ENCODE measurements at regions not wholly inside any gene's neighbourhood (a gene's known extent, or its start where the extent isn't known, plus 50 kb on each side); places are given as distances from the start of the nearest gene placed in this dataset.
"Not testable (repeated sequence)": the region's sequence is repeated elsewhere in the genome, so short reads cannot be mapped to it uniquely, and the experiment has no call there.

DNA sequence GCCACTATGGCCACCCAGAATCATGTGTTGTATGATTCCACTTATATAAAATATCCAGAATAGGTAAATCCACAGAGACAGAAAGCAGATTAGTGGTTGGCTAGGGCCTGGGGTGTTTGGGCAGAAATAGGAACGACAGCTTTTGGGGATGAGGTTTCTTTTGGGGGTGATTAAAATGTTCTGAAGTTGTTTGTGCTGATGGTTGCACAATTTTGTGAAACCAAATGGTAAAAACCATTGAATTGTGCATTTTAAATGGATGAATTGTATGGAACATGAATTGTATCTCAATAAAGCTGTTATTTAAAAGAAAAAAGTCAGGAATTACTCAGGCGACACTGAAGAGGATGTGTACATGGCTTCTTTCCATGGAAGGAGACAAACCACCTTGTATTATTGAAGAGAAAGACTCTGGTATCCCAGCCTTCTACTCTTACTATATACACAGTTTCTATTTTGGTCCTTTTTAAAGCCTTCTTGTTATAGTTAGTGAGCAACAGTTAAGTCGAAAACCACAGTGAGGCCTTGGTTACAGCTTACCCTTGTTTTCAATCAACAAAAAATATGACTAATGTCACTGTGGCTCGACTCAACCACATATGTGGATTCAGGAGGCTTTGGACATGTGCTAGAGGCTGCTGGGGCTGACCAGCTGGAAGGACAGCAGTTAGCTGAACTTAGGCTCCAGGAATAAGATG lies 57.1 kb upstream of the KMT2E start:
- Histone ChIP-seq H3K9ac (ENCODE audit: low read length) (no peak overlapping the region), H3K9me2 (replicated peaks; ENCODE audit: insufficient read depth, low read length) (no peaks in the 10 kb centered on the region), H4K20me1 (ENCODE audit: insufficient read depth, low read depth, low read length) (no peaks in the 10 kb centered on the region), H3K9me3 (ENCODE audit: low read length) (no peaks in the 10 kb centered on the region), H3K36me3 (ENCODE audit: insufficient read depth, low read length) (no peaks in the 10 kb centered on the region), H3K27ac (ENCODE audit: low read length) (no peak overlapping the region), H3K4me2 (ENCODE audit: low read depth, low read length, poor library complexity, severe bottlenecking) (no peak overlapping the region), H3K79me2 (ENCODE audit: low read length) (no peaks in the 10 kb centered on the region), H3K4me3 (ENCODE audit: low read length) (no peak overlapping the region), H3K27me3 (ENCODE audit: low read length) (no peaks in the 10 kb centered on the region), H2AFZ (ENCODE audit: low read length) (0 out of 2 replicates have a peak overlapping the region, but pooled peaks have one; percentile 43), H3K4me1 (ENCODE audit: low read length) (no peaks in the 10 kb centered on the region)
- DNase-seq, result no peak

DNA sequence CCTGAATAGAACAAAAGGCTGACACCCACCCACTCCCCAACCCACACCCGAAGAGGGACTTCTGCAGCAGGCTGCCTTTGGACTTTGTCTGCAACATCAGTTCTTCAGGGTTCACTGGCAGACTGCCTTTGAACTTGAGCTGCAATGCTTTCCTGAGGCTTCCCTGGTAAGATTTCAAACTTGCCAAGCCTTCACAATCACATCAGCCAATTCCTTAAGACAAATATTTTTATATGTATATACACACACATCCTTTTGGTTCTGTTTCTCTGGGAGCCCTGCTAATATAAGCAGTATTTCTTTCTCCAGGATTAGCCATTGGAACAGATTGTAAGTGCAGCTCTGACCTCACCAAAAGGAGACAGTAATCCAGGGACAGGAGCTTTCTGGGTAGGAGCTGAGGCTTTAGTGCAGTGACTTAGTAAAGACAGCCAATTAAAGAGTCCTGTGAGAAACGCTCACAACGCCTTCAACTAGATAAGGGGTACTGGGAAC lies 55.6 kb upstream of the KMT2E start:
- H3K9me2 ChIP-seq (replicated peaks; ENCODE audit: insufficient read depth, low read length), result no peaks in the 10 kb centered on the region
- H3K9ac ChIP-seq (ENCODE audit: low read length), result no peak overlapping the region
- no peaks in the 10 kb centered on the region for H3K36me3 ChIP-seq (ENCODE audit: insufficient read depth, low read length)
- no peak overlapping the region for H3K27ac ChIP-seq (ENCODE audit: low read length)
- DNase-seq, result no peak
- H3K4me1 ChIP-seq (ENCODE audit: low read length), result no peaks in the 10 kb centered on the region
- H3K79me2 ChIP-seq (ENCODE audit: low read length), result no peaks in the 10 kb centered on the region
- H3K4me2 ChIP-seq (ENCODE audit: low read depth, low read length, poor library complexity, severe bottlenecking), result no peak overlapping the region
- H2AFZ ChIP-seq (ENCODE audit: low read length), result no peak overlapping the region
- no peaks in the 10 kb centered on the region for H3K9me3 ChIP-seq (ENCODE audit: low read length)
- H4K20me1 ChIP-seq (ENCODE audit: insufficient read depth, low read depth, low read length), result no peaks in the 10 kb centered on the region
- no peaks in the 10 kb centered on the region for H3K27me3 ChIP-seq (ENCODE audit: low read length)
- H3K4me3 ChIP-seq (ENCODE audit: low read length), result no peak overlapping the region

DNA sequence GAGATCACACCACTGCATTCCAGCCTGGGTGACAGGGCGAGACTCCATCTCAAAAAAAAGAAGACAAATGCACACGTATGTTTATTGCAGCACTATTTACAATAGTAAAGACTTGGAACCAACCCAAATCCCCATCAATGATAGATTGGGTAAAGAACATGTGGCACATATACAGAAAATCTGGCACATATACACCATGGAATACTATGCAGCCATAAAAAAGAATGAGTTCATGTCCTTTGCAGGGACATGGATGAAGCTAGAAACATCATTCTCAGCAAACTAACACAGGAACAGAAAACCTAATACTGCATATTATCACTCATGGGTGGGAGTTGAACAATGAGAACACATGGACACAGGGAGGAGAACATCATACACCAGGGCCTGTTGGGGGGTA lies 54.5 kb upstream of the KMT2E start:
- H4K20me1 ChIP-seq (ENCODE audit: insufficient read depth, low read depth, low read length); H3K4me2 ChIP-seq (ENCODE audit: low read depth, low read length, poor library complexity, severe bottlenecking); H3K9me3 ChIP-seq (ENCODE audit: low read length); H3K27ac ChIP-seq (ENCODE audit: low read length); H3K9me2 ChIP-seq (replicated peaks; ENCODE audit: insufficient read depth, low read length); DNase-seq; H2AFZ ChIP-seq (ENCODE audit: low read length); H3K4me3 ChIP-seq (ENCODE audit: low read length); H3K4me1 ChIP-seq (ENCODE audit: low read length); H3K36me3 ChIP-seq (ENCODE audit: insufficient read depth, low read length); H3K9ac ChIP-seq (ENCODE audit: low read length); H3K27me3 ChIP-seq (ENCODE audit: low read length); H3K79me2 ChIP-seq (ENCODE audit: low read length): not testable (repeated sequence)

- Histone ChIP-seq H3K27me3 (ENCODE audit: low read length) (no peaks in the 10 kb centered on the region), H3K9me3 (ENCODE audit: low read length) (no peaks in the 10 kb centered on the region), H3K4me2 (ENCODE audit: low read depth, low read length, poor library complexity, severe bottlenecking) (no peak overlapping the region), H4K20me1 (ENCODE audit: insufficient read depth, low read depth, low read length) (no peaks in the 10 kb centered on the region), H3K9ac (ENCODE audit: low read length) (no peak overlapping the region), H3K36me3 (ENCODE audit: insufficient read depth, low read length) (no peaks in the 10 kb centered on the region), H3K4me3 (ENCODE audit: low read length) (no peak overlapping the region), H3K9me2 (replicated peaks; ENCODE audit: insufficient read depth, low read length) (no peaks in the 10 kb centered on the region), H3K27ac (ENCODE audit: low read length) (no peak overlapping the region), H2AFZ (ENCODE audit: low read length) (no peak overlapping the region), H3K4me1 (ENCODE audit: low read length) (no peaks in the 10 kb centered on the region), H3K79me2 (ENCODE audit: low read length) (no peaks in the 10 kb centered on the region)
- no peak for DNase-seq
Measured at GRCh38 chr7:104960741-104961448, 53.1 kb upstream of the KMT2E start.

DNA sequence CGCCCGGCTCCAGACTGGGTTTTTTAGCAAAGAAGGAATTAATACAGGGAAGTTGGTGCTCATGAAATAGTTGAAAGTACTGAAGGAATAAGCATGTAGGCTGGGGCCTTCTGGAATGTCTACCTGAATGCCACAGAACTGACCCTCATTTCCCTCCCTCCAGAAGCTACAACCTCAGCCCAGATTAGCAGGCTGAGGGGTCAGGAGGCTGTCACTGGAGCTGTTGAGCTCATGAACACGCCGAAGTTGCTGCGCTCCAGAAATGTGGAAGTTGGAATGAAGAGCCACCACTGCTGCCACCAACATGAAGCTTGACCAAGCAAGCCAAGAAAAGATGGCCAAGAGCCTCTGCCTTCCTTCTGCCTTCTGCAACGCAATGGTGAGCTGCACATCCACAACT lies 52.2 kb upstream of the KMT2E start:
- Histone ChIP-seq H3K9ac (ENCODE audit: low read length) (no peak overlapping the region), H3K4me1 (ENCODE audit: low read length) (no peaks in the 10 kb centered on the region), H3K9me2 (replicated peaks; ENCODE audit: insufficient read depth, low read length) (no peaks in the 10 kb centered on the region), H3K4me2 (ENCODE audit: low read depth, low read length, poor library complexity, severe bottlenecking) (no peak overlapping the region), H3K4me3 (ENCODE audit: low read length) (no peak overlapping the region), H3K79me2 (ENCODE audit: low read length) (no peaks in the 10 kb centered on the region), H3K27ac (ENCODE audit: low read length) (no peak overlapping the region), H3K9me3 (ENCODE audit: low read length) (no peaks in the 10 kb centered on the region), H3K27me3 (ENCODE audit: low read length) (no peaks in the 10 kb centered on the region), H2AFZ (ENCODE audit: low read length) (no peak overlapping the region), H4K20me1 (ENCODE audit: insufficient read depth, low read depth, low read length) (no peaks in the 10 kb centered on the region), H3K36me3 (ENCODE audit: insufficient read depth, low read length) (no peaks in the 10 kb centered on the region)
- no peak for DNase-seq

GRCh38 chr7:104962781-104963180 lies 51.2 kb upstream of the KMT2E start:
- no peak for DNase-seq
- H3K9me2 ChIP-seq (replicated peaks; ENCODE audit: insufficient read depth, low read length), result no peaks in the 10 kb centered on the region
- no peaks in the 10 kb centered on the region for H3K4me1 ChIP-seq (ENCODE audit: low read length)
- H3K9ac ChIP-seq (ENCODE audit: low read length), result no peak overlapping the region
- H3K4me2 ChIP-seq (ENCODE audit: low read depth, low read length, poor library complexity, severe bottlenecking), result no peak overlapping the region
- H3K79me2 ChIP-seq (ENCODE audit: low read length), result no peaks in the 10 kb centered on the region
- no peak overlapping the region for H3K4me3 ChIP-seq (ENCODE audit: low read length)
- no peaks in the 10 kb centered on the region for H3K36me3 ChIP-seq (ENCODE audit: insufficient read depth, low read length)
- no peaks in the 10 kb centered on the region for H3K27me3 ChIP-seq (ENCODE audit: low read length)
- no peak overlapping the region for H2AFZ ChIP-seq (ENCODE audit: low read length)
- no peaks in the 10 kb centered on the region for H3K9me3 ChIP-seq (ENCODE audit: low read length)
- H3K27ac ChIP-seq (ENCODE audit: low read length), result no peak overlapping the region
- H4K20me1 ChIP-seq (ENCODE audit: insufficient read depth, low read depth, low read length), result no peaks in the 10 kb centered on the region

DNA sequence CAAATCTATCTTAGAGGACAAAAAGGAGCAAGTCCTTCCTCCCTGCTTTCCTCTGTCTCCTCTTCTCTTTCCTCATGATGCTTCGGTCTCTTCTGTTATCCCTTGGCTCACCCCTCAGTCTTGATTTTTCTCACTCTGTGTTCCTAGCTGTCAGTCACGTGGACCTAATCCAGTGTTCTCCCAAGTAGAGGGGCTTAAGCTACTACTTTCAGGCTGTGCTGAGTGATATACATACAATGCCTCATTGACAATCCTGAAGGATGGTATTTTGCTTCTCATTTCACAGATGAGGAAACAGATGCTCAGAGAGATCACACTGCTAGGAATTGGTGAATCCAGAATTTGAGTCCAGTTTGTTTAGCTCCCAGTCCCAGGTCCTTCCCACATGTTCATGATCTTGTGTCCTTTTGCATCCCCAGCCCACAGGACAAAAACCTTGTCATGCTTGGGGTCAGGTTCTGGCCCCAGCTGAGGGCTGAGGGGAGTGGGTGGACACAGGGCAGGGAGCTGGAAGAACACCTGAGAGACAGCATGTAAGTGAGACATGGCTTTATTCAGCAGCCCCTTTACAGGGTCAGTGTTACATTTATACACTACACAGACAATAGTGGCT lies 50.5 kb upstream of the KMT2E start:
- Histone ChIP-seq H3K79me2 (ENCODE audit: low read length) (no peaks in the 10 kb centered on the region), H3K9ac (ENCODE audit: low read length) (no peak overlapping the region)

DNA sequence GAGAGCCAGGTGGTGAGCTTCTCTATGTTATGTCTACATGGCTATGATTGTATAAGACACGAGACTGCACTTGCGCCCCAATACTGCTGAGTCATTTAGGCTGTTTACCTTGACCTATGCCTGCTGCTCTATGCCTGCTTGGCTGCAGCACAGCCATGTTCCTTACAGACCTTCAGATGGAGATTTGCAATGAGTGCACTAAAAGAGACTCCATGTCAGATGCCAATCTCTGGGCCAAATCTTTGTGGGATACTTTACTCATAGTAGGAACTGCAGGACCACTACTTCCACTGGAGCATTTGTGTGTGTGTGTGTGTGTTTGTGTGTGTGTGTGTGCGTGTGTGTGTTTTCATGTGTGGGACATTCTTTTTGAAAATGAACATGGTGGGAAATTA lies 50.0 kb upstream of the KMT2E start:
- Histone ChIP-seq H3K4me3 (ENCODE audit: low read length) (no peak overlapping the region), H3K9me2 (replicated peaks; ENCODE audit: insufficient read depth, low read length) (no peaks in the 10 kb centered on the region), H3K4me1 (ENCODE audit: low read length) (no peaks in the 10 kb centered on the region), H3K9ac (ENCODE audit: low read length) (no peak overlapping the region), H3K9me3 (ENCODE audit: low read length) (no peaks in the 10 kb centered on the region), H3K4me2 (ENCODE audit: low read depth, low read length, poor library complexity, severe bottlenecking) (no peak overlapping the region), H3K36me3 (ENCODE audit: insufficient read depth, low read length) (no peaks in the 10 kb centered on the region), H3K27ac (ENCODE audit: low read length) (no peak overlapping the region), H2AFZ (ENCODE audit: low read length) (no peak overlapping the region), H4K20me1 (ENCODE audit: insufficient read depth, low read depth, low read length) (no peaks in the 10 kb centered on the region), H3K79me2 (ENCODE audit: low read length) (no peaks in the 10 kb centered on the region), H3K27me3 (ENCODE audit: low read length) (no peaks in the 10 kb centered on the region)
- DNase-seq, result no peak

More for the DNA sequence above, 50.5 kb upstream of the KMT2E start:
- Histone ChIP-seq H3K36me3 (ENCODE audit: insufficient read depth, low read length) (no peaks in the 10 kb centered on the region), H2AFZ (ENCODE audit: low read length) (no peak overlapping the region), H3K4me1 (ENCODE audit: low read length) (no peaks in the 10 kb centered on the region), H3K9me3 (ENCODE audit: low read length) (no peaks in the 10 kb centered on the region), H3K27ac (ENCODE audit: low read length) (no peak overlapping the region), H3K4me3 (ENCODE audit: low read length) (no peak overlapping the region), H3K4me2 (ENCODE audit: low read depth, low read length, poor library complexity, severe bottlenecking) (no peak overlapping the region), H4K20me1 (ENCODE audit: insufficient read depth, low read depth, low read length) (no peaks in the 10 kb centered on the region), H3K9me2 (replicated peaks; ENCODE audit: insufficient read depth, low read length) (no peaks in the 10 kb centered on the region), H3K27me3 (ENCODE audit: low read length) (no peaks in the 10 kb centered on the region)
- no peak for DNase-seq
